ENCODE measurements at regions not wholly inside any gene's neighbourhood (a gene's known extent, or its start where the extent isn't known, plus 50 kb on each side); places are given as distances from the start of the nearest gene placed in this dataset.
"Not testable (repeated sequence)": the region's sequence is repeated elsewhere in the genome, so short reads cannot be mapped to it uniquely, and the experiment has no call there.

GRCh38 chr9:29176231-29176630 lies 1603.0 kb upstream of the C9orf72 start:
- no peak for TF ChIP-seq CTCF (IDR thresholded peaks at IDR 0.05; ENCODE audit: low read depth, low read length)
- no peak for DNase-seq (ENCODE audit: extremely low read depth, low read depth)

GRCh38 chr9:29176786-29177185 lies 1603.5 kb upstream of the C9orf72 start:
- TF ChIP-seq CTCF (IDR thresholded peaks at IDR 0.05; ENCODE audit: low read depth, low read length): no peak

GRCh38 chr9:29183971-29184370 lies 1610.7 kb upstream of the C9orf72 start:
- no peak for DNase-seq (ENCODE audit: extremely low read depth, low read depth)
- no peak for TF ChIP-seq CTCF (IDR thresholded peaks at IDR 0.05; ENCODE audit: low read depth, low read length)

More at GRCh38 chr9:29176786-29177185, 1603.5 kb upstream of the C9orf72 start:
- no peak for DNase-seq (ENCODE audit: extremely low read depth, low read depth)

- DNase-seq (ENCODE audit: extremely low read depth, low read depth): not testable (repeated sequence)
Measured at GRCh38 chr9:29188771-29189170, 1615.5 kb upstream of the C9orf72 start.

- not testable (repeated sequence) for DNase-seq (ENCODE audit: extremely low read depth, low read depth)
Measured at GRCh38 chr9:29189221-29189620, 1615.9 kb upstream of the C9orf72 start.

- DNase-seq (ENCODE audit: extremely low read depth, low read depth): no peak
- no peak for TF ChIP-seq CTCF (IDR thresholded peaks at IDR 0.05; ENCODE audit: low read depth, low read length)
Measured at GRCh38 chr9:29198861-29199260, 1625.6 kb upstream of the C9orf72 start.

GRCh38 chr9:29199975-29200374 lies 1626.7 kb upstream of the C9orf72 start:
- DNase-seq (ENCODE audit: extremely low read depth, low read depth): no peak
- TF ChIP-seq CTCF (IDR thresholded peaks at IDR 0.05; ENCODE audit: low read depth, low read length): no peak

- no peak for TF ChIP-seq CTCF (IDR thresholded peaks at IDR 0.05; ENCODE audit: low read depth, low read length)
- DNase-seq (ENCODE audit: extremely low read depth, low read depth): no peak
Measured at GRCh38 chr9:29200650-29201049, 1627.4 kb upstream of the C9orf72 start.

All from AG09319 (cell line).